CD14-positive monocyte (primary cell): ENCODE measurements at regions not wholly inside any gene's neighbourhood (a gene's known extent, or its start where the extent isn't known, plus 50 kb on each side); places are given as distances from the start of the nearest gene placed in this dataset.

ENCODE experiments used
- DNase-seq, 3 donors: peaks; one replicate each; pipeline ENCODE4 v3.0.0-alpha.2; 2011 to 2022
- H2AFZ ChIP-seq: 2 replicates; pipeline ENCODE4 v1.6.0; 2012; ENCODE audit warnings: mild to moderate bottlenecking, low read depth, low read length, inconsistent platforms; ENCODE audit not compliant: insufficient read depth, poor library complexity, severe bottlenecking
- H3K27ac ChIP-seq, 2 donors: 1 replicate in 1 of 2; 2 replicates in 1 of 2; pipeline ENCODE4 v1.5.1; 2012 to 2013; ENCODE audit warnings: low read length in 2 of 2, control low read depth in 1 of 2, inconsistent platforms in 1 of 2, low read depth in 1 of 2, mild to moderate bottlenecking in 1 of 2
- H3K27me3 ChIP-seq, 2 donors: one replicate each; pipeline versions ENCODE4 v1.6.0 to v1.6.1; 2011 to 2013; ENCODE audit warnings: low read length in 2 of 2; ENCODE audit not compliant: control insufficient read depth in 2 of 2, insufficient read depth in 2 of 2
- H3K36me3 ChIP-seq, 2 donors: replicated peaks in 1 of 2; 1 replicate in 1 of 2; 2 replicates in 1 of 2; pipeline versions ENCODE4 v1.5.1 to v1.6.1; 2012 to 2013; ENCODE audit warnings: low read length in 2 of 2, control low read depth in 1 of 2, inconsistent platforms in 1 of 2, mild to moderate bottlenecking in 1 of 2; ENCODE audit not compliant: insufficient read depth in 2 of 2, control insufficient read depth in 1 of 2
- H3K4me1 ChIP-seq, 2 donors: 1 replicate in 1 of 2; 2 replicates in 1 of 2; pipeline versions ENCODE4 v1.5.1 to v1.6.1; 2012 to 2013; ENCODE audit warnings: low read length in 2 of 2, control low read depth in 1 of 2, inconsistent platforms in 1 of 2, mild to moderate bottlenecking in 1 of 2, moderate library complexity in 1 of 2; ENCODE audit not compliant: insufficient read depth in 2 of 2, control insufficient read depth in 1 of 2
- H3K4me2 ChIP-seq: replicated peaks from 2 replicates; pipeline ENCODE3; 2012; ENCODE audit warnings: low read length, moderate library complexity, mild to moderate bottlenecking; ENCODE audit not compliant: poor library complexity, severe bottlenecking; ENCODE audit errors: extremely low read depth
- H3K4me3 ChIP-seq, 3 experiments: fragments of 200-600 bp in 1 of 3; sonication (generic) in 1 of 3; replicated peaks in 1 of 3; 1 replicate in 2 of 3; 2 replicates in 1 of 3; pipeline ENCODE4 v1.5.1; 2011 to 2013; ENCODE audit warnings: low read length in 3 of 3, mild to moderate bottlenecking in 3 of 3, control low read depth in 2 of 3, low read depth in 2 of 3, inconsistent platforms in 1 of 3, moderate library complexity in 1 of 3
- H3K79me2 ChIP-seq: 2 replicates; pipeline ENCODE4 v1.6.0; 2012; ENCODE audit warnings: mild to moderate bottlenecking, control low read depth, inconsistent platforms, low read length, moderate library complexity; ENCODE audit not compliant: insufficient read depth
- H3K9ac ChIP-seq: 2 replicates; pipeline ENCODE4 v1.6.0; 2017; ENCODE audit warnings: low read length, mild to moderate bottlenecking; ENCODE audit not compliant: insufficient read depth, poor library complexity, severe bottlenecking
- H3K9me3 ChIP-seq, 2 donors: replicated peaks in 1 of 2; 1 replicate in 1 of 2; 2 replicates in 1 of 2; pipeline versions ENCODE4 v1.5.1 to v1.6.1; 2012 to 2013; ENCODE audit warnings: low read length in 2 of 2, control low read depth in 1 of 2; ENCODE audit not compliant: control insufficient read depth in 1 of 2, insufficient read depth in 1 of 2
- H4K20me1 ChIP-seq: 2 replicates; pipeline ENCODE4 v1.6.0; 2012; ENCODE audit warnings: mild to moderate bottlenecking, low read length, control low read depth, moderate library complexity; ENCODE audit not compliant: insufficient read depth
- H3K27ac Mint-ChIP-seq, 7 donors: one replicate each; pipeline ENCODE4 v1.8.0; 2020; ENCODE audit warnings: mild to moderate bottlenecking in 7 of 7, mixed read lengths in 7 of 7, moderate library complexity in 6 of 7, inconsistent platforms in 2 of 7
- H3K27me3 Mint-ChIP-seq, 3 donors: one replicate each; pipeline ENCODE4 v1.8.0; 2021 to 2022; ENCODE audit warnings: low read depth in 3 of 3, mild to moderate bottlenecking in 3 of 3, mixed read lengths in 3 of 3, moderate library complexity in 3 of 3, inconsistent platforms in 1 of 3
- H3K36me3 Mint-ChIP-seq, 2 donors: one replicate each; pipeline ENCODE4 v1.8.0; 2020; ENCODE audit warnings: mixed read lengths in 2 of 2, inconsistent platforms in 1 of 2, mild to moderate bottlenecking in 1 of 2
- H3K4me1 Mint-ChIP-seq: one replicate; pipeline ENCODE4 v1.8.0; 2020; ENCODE audit warnings: mild to moderate bottlenecking, mixed read lengths
- H3K4me3 Mint-ChIP-seq, 2 donors: one replicate each; pipeline ENCODE4 v1.8.0; 2020; ENCODE audit warnings: mild to moderate bottlenecking in 2 of 2, mixed read lengths in 2 of 2, moderate library complexity in 1 of 2
- H3K9me3 Mint-ChIP-seq, 7 donors: one replicate each; pipeline ENCODE4 v1.8.0; 2020 to 2022; ENCODE audit warnings: mixed read lengths in 7 of 7, mild to moderate bottlenecking in 6 of 7, moderate library complexity in 6 of 7, inconsistent platforms in 2 of 7
- CTCF ChIP-seq: fragments of 200-600 bp; IDR thresholded peaks from one replicate; pipeline ENCODE4 v1.8.0; 2022; ENCODE audit warnings: antibody characterized with exemption, mild to moderate bottlenecking
- WGBS: methylation state at CpG from one replicate; pipeline ENCODE4 v1.1.5; 2013; ENCODE audit warnings: missing lambda C conversion rate; ENCODE audit not compliant: insufficient coverage; 5-methylcytosine and 5-hydroxymethylcytosine counted together
- intact Hi-C, 2 donors: fragments of 100-400 bp; cut with micrococcal nuclease; formaldehyde crosslinking; loops; one replicate each; pipeline versions ENCODE4 v1.15.0 to v1.15.1; 2023

GRCh38 chr10:9416331-9416730 lies 1361.8 kb downstream of the GATA3 start:
- Mint-ChIP-seq H3K27ac (no peak overlapping the region), H3K27me3 (no peaks in the 10 kb centered on the region), H3K9me3 (peaks cover 0 to 4% (median 3%) of the 10 kb centered on the region in 7 donors), H3K36me3 (no peaks in the 10 kb centered on the region), H3K4me3 (no peak overlapping the region), H3K4me1 (no peaks in the 10 kb centered on the region)
- Histone ChIP-seq H3K9me3 (no peaks in the 10 kb centered on the region), H3K4me3 (no peak overlapping the region), H3K27ac (no peak overlapping the region), H3K79me2 (no peaks in the 10 kb centered on the region), H4K20me1 (no peaks in the 10 kb centered on the region), H3K27me3 (no peaks in the 10 kb centered on the region), H3K9ac (no peak overlapping the region), H3K36me3 (no peaks in the 10 kb centered on the region), H3K4me2 (no peak overlapping the region), H2AFZ (no peak overlapping the region), H3K4me1 (no peaks in the 10 kb centered on the region)
- WGBS, result no CpG with 5 or more reads among the region's 1 CpG
- no peak for DNase-seq
- intact Hi-C loops, result no loop called here
- TF ChIP-seq CTCF, result no peak

DNA sequence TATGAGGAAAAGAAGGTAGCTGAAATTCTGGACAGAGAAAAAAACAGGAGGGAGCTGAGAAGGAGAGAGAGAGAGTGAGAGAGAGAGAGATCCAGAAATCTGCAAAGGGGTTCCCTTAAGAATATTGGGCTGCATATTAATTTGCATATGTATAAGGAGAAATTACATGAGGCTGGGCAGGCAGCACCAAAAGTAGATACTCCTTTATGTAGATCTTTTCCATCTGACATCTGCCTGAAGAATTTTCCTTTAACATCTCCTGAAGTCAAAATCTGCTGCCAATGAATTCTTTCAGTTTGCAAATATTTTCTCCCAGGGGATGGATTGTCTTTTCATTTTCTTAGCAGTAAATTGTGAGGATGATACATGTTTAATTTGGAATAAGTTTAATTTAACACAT lies 1365.3 kb downstream of the GATA3 start:
- Histone ChIP-seq H3K4me3 (no peak overlapping the region), H3K36me3 (no peaks in the 10 kb centered on the region), H3K27me3 (no peaks in the 10 kb centered on the region), H4K20me1 (no peaks in the 10 kb centered on the region), H3K4me1 (no peaks in the 10 kb centered on the region), H3K4me2 (no peak overlapping the region), H3K9ac (no peak overlapping the region), H3K27ac (no peak overlapping the region), H2AFZ (no peak overlapping the region), H3K9me3 (no peaks in the 10 kb centered on the region), H3K79me2 (no peaks in the 10 kb centered on the region)
- H3K4me1 Mint-ChIP-seq, result no peaks in the 10 kb centered on the region
- H3K4me3 Mint-ChIP-seq, result no peak overlapping the region
- no peak overlapping the region for H3K27ac Mint-ChIP-seq
- intact Hi-C loops, result no loop called here
- no peaks in the 10 kb centered on the region for H3K27me3 Mint-ChIP-seq
- no peak for TF ChIP-seq CTCF
- peaks cover 0 to 8% (median 3%) of the 10 kb centered on the region in 7 donors for H3K9me3 Mint-ChIP-seq
- DNase-seq, result no peak
- H3K36me3 Mint-ChIP-seq, result no peaks in the 10 kb centered on the region
